B cell (primary cell): ENCODE measurements at regions not wholly inside any gene's neighbourhood (a gene's known extent, or its start where the extent isn't known, plus 50 kb on each side); places are given as distances from the start of the nearest gene placed in this dataset.

ENCODE experiments used
- CTCF ChIP-seq: fragments of 200-600 bp; IDR thresholded peaks from one replicate; pipeline ENCODE4 v1.8.0; 2022; ENCODE audit warnings: antibody characterized with exemption, mild to moderate bottlenecking
- EZH2 ChIP-seq: IDR thresholded peaks from 2 replicates; pipeline ENCODE4 v1.6.1; 2012; ENCODE audit warnings: borderline replicate concordance, low read depth, mild to moderate bottlenecking, moderate library complexity, low read length; ENCODE audit not compliant: insufficient read depth, poor library complexity, severe bottlenecking

- TF ChIP-seq CTCF (no peak), EZH2 (no peak)
These were observed 140.6 kb upstream of the ZNF366 start for GRCh38 chr5:72647806-72648205.
